Activated CD4-positive, alpha-beta T cell treated with anti-CD3 and anti-CD28 coated beads, Interleukin-2, amount 10 ng/mL, durations not matched to agents 24 days and 14 days (primary cell): ENCODE measurements at regions not wholly inside any gene's neighbourhood (a gene's known extent, or its start where the extent isn't known, plus 50 kb on each side); places are given as distances from the start of the nearest gene placed in this dataset.

Source experiments
- DNase-seq: peaks from one replicate; pipeline ENCODE4 v3.0.0; 2022
- H3K27ac Mint-ChIP-seq: one replicate; pipeline ENCODE4 v1.8.0; 2022; ENCODE audit warnings: mild to moderate bottlenecking, mixed read lengths
- H3K27me3 Mint-ChIP-seq: one replicate; pipeline ENCODE4 v1.8.0; 2022; ENCODE audit warnings: mixed read lengths
- H3K36me3 Mint-ChIP-seq: one replicate; pipeline ENCODE4 v1.8.0; 2022; ENCODE audit warnings: low read depth, mild to moderate bottlenecking, mixed read lengths
- H3K4me1 Mint-ChIP-seq: one replicate; pipeline ENCODE4 v1.8.0; 2021; ENCODE audit warnings: mixed read lengths
- H3K4me3 Mint-ChIP-seq: one replicate; pipeline ENCODE4 v1.8.0; 2022; ENCODE audit warnings: mild to moderate bottlenecking, moderate library complexity, mixed read lengths
- H3K9me3 Mint-ChIP-seq: one replicate; pipeline ENCODE4 v1.8.0; 2021; ENCODE audit warnings: mixed read lengths
- intact Hi-C: fragments of 100-400 bp; cut with micrococcal nuclease; formaldehyde crosslinking; loops from one replicate; pipeline ENCODE4 v1.15.1; 2023

- H3K9me3 Mint-ChIP-seq = no peaks in the 10 kb centered on the region
- intact Hi-C loops = no loop called here
- no peaks in the 10 kb centered on the region for H3K4me1 Mint-ChIP-seq
- H3K36me3 Mint-ChIP-seq = no peaks in the 10 kb centered on the region
- no peak for DNase-seq
- no peak overlapping the region for H3K4me3 Mint-ChIP-seq
- H3K27me3 Mint-ChIP-seq = no peaks in the 10 kb centered on the region
- H3K27ac Mint-ChIP-seq = no peak overlapping the region
Measured at GRCh38 chr7:49396229-49396628, 377.2 kb upstream of the VWC2 start.

DNA sequence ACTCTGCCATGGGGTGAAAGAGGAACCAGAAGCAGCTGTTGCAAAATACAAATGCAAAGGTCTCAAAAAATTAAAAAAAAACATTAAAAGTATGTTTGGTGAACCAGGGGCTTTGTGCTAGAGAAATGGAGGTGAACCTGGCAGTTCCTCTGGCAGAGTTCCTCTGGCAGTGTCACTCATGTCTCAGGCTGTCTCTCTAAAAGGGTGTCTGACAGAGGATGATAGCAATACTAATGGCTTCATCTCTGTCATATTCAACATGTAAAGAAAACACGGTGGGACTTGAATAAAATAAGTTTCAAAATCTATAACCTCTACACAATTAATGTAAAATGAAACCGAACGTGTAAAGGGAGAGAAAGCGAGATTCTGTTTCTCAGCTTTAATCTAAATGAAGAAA, 375.7 kb upstream of the VWC2 start:
- Mint-ChIP-seq H3K4me3 (no peak overlapping the region), H3K36me3 (no peaks in the 10 kb centered on the region), H3K4me1 (no peaks in the 10 kb centered on the region), H3K9me3 (no peaks in the 10 kb centered on the region), H3K27me3 (no peaks in the 10 kb centered on the region), H3K27ac (no peak overlapping the region)
- DNase-seq = no peak
- intact Hi-C loops = no loop called here

GRCh38 chr7:49398236-49398635, 375.2 kb upstream of the VWC2 start:
- no peaks in the 10 kb centered on the region for H3K27me3 Mint-ChIP-seq
- no peaks in the 10 kb centered on the region for H3K4me1 Mint-ChIP-seq
- H3K9me3 Mint-ChIP-seq = no peaks in the 10 kb centered on the region
- H3K27ac Mint-ChIP-seq = no peak overlapping the region
- DNase-seq = no peak
- no peak overlapping the region for H3K4me3 Mint-ChIP-seq
- H3K36me3 Mint-ChIP-seq = no peaks in the 10 kb centered on the region
- intact Hi-C loops = no loop called here

DNA sequence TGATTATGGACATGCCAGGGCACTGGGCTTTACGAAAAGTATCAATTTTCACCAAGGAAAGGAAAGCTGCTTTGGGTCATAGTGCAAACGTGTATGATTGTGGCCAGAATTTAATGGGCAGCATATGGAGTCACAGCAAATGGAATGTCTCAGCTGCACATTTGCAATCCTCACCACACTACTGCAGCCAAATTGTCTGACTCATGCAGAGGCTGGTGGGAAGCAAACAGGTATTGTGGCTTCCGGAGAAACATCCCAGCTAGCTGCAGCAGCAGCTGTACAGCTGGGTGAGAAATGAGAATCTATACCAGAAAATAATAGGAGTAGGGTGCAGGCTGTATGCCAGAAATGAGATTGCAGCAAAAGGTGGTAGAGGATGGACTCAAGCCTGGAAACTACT, 374.7 kb upstream of the VWC2 start:
- Mint-ChIP-seq H3K36me3 (no peaks in the 10 kb centered on the region), H3K27ac (no peak overlapping the region), H3K9me3 (no peaks in the 10 kb centered on the region), H3K4me1 (no peaks in the 10 kb centered on the region), H3K27me3 (no peaks in the 10 kb centered on the region), H3K4me3 (no peak overlapping the region)
- DNase-seq = no peak
- intact Hi-C loops = no loop called here

GRCh38 chr7:49400891-49401550, 372.4 kb upstream of the VWC2 start:
- no peak overlapping the region for H3K4me3 Mint-ChIP-seq
- H3K4me1 Mint-ChIP-seq = no peaks in the 10 kb centered on the region
- DNase-seq = no peak
- no peaks in the 10 kb centered on the region for H3K36me3 Mint-ChIP-seq
- H3K27me3 Mint-ChIP-seq = no peaks in the 10 kb centered on the region
- no peak overlapping the region for H3K27ac Mint-ChIP-seq
- H3K9me3 Mint-ChIP-seq = no peaks in the 10 kb centered on the region
- intact Hi-C loops = no loop called here

DNA sequence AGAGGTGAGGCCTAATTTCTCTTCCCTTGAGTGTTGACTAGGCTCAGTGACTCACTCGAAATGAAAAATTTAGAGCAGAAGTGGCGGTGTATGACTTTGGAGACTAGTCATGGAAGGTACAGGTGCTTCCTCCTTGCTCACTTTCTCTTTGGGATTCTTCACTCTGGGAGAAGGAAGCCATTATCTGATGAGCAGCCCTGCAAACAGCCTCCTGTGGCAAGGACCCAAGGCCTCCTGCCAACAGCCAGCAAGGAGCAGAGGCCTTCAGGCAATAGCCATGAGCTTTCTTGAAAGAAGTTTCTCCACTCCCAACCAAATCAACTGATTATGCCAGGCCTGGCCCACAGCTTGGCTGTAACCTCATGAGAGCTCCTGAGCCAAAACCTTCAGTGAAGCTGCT, 369.6 kb upstream of the VWC2 start:
- Mint-ChIP-seq H3K36me3 (no peaks in the 10 kb centered on the region), H3K27me3 (no peaks in the 10 kb centered on the region), H3K4me1 (no peaks in the 10 kb centered on the region), H3K4me3 (no peak overlapping the region), H3K9me3 (no peaks in the 10 kb centered on the region), H3K27ac (no peak overlapping the region)
- intact Hi-C loops = no loop called here
- DNase-seq = no peak

DNA sequence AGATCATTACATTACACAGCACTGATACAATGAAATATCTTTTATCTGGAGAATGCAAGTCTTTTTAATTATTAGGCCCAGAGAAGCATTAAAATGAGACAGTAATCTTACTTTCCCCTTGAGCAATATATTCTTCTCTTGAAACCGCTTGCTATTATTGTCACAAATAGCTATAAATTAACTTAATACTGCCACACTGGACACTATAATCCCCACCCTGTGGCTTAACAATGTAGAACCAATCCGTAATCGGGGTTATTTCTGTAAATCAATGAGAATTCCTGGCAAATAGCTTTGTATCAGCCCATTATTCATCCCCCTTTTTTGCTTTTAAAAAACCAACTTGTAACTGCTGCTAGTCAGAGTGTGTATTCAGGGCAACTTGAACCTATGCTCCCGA, 366.2 kb upstream of the VWC2 start:
- H3K4me3 Mint-ChIP-seq = no peak overlapping the region
- intact Hi-C loops = no loop called here
- no peaks in the 10 kb centered on the region for H3K27me3 Mint-ChIP-seq
- no peak for DNase-seq
- no peak overlapping the region for H3K27ac Mint-ChIP-seq
- H3K4me1 Mint-ChIP-seq = no peaks in the 10 kb centered on the region
- no peaks in the 10 kb centered on the region for H3K36me3 Mint-ChIP-seq
- H3K9me3 Mint-ChIP-seq = no peaks in the 10 kb centered on the region

GRCh38 chr7:49417034-49417433, 356.4 kb upstream of the VWC2 start:
- Mint-ChIP-seq H3K36me3 (no peaks in the 10 kb centered on the region), H3K9me3 (peaks cover 3% of the 10 kb centered on the region), H3K4me3 (no peak overlapping the region), H3K27ac (no peak overlapping the region), H3K27me3 (no peaks in the 10 kb centered on the region), H3K4me1 (no peaks in the 10 kb centered on the region)
- no peak for DNase-seq
- intact Hi-C loops = no loop called here

DNA sequence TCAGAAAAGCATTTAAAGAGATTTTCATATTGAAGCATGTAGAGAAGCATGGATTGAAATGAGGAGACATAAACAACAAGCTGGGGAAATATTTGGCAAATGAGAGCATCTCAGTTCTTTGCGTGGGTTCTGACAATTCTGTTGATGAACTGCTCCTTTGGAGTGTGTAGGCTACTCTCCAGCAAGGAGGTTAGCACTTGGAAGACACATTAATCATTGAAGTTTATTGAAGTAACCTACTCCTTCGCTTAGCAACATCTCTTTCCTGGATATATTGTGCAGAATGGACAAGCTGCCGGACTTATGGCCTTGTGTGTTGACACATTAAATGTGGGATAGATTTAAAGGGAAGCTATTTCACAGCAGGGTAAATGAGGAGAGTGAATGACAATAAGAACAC, 354.5 kb upstream of the VWC2 start:
- DNase-seq = no peak
- Mint-ChIP-seq H3K4me3 (no peak overlapping the region), H3K36me3 (no peaks in the 10 kb centered on the region), H3K27ac (no peak overlapping the region), H3K9me3 (peaks cover 3% of the 10 kb centered on the region), H3K27me3 (no peaks in the 10 kb centered on the region), H3K4me1 (no peaks in the 10 kb centered on the region)
- intact Hi-C loops = no loop called here

DNA sequence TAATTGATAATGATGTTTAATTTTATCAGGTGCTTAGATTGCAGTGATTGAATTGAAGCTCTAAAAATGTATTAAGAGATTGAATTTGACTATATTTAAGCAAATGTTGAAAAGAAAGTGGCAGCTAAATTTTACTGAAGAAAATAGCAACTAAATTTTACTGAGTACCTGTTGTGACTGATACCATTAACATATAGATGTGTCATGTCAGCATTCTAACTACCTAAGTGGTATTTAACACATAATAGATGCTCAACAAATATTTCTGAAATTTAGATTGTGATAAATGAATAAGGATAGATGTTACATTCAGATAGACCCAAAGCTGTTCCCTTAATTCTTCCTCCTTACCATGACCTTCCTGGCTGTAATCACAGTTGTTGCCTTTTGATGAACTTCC, 350.9 kb upstream of the VWC2 start:
- Mint-ChIP-seq H3K4me1 (no peaks in the 10 kb centered on the region), H3K4me3 (no peak overlapping the region), H3K36me3 (no peaks in the 10 kb centered on the region), H3K27ac (no peak overlapping the region), H3K27me3 (no peaks in the 10 kb centered on the region), H3K9me3 (no peaks in the 10 kb centered on the region)
- DNase-seq = no peak
- intact Hi-C loops = no loop called here

- no peak for DNase-seq
- H3K27ac Mint-ChIP-seq = no peak overlapping the region
- intact Hi-C loops = no loop called here
- H3K4me3 Mint-ChIP-seq = no peak overlapping the region
- H3K9me3 Mint-ChIP-seq = no peaks in the 10 kb centered on the region
- no peaks in the 10 kb centered on the region for H3K36me3 Mint-ChIP-seq
- H3K27me3 Mint-ChIP-seq = no peaks in the 10 kb centered on the region
- H3K4me1 Mint-ChIP-seq = no peaks in the 10 kb centered on the region
Measured at GRCh38 chr7:49424109-49424508, 349.3 kb upstream of the VWC2 start.

GRCh38 chr7:49425277-49425818, 348.1 kb upstream of the VWC2 start:
- Mint-ChIP-seq H3K27ac (no peak overlapping the region), H3K36me3 (no peaks in the 10 kb centered on the region), H3K9me3 (no peaks in the 10 kb centered on the region), H3K4me3 (no peak overlapping the region), H3K27me3 (no peaks in the 10 kb centered on the region), H3K4me1 (no peaks in the 10 kb centered on the region)
- DNase-seq = no peak
- intact Hi-C loops = no loop called here

DNA sequence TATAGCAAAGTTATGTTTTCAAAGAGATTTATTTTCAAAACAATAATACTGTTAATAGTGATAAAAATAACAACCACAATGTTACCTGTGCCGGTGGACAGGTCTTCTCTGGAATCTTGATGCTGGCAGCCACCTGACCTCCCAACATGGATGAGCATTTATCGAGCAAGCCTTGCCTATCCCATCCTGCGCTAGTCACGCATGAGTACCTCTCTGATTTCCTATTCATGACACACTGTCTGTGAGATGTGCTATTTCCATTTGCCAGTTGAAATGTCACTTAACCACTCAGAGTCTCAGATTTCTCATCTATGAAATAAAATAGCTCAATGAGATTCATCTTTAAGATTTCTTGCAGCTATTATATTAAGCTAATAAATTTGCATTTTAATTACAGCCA, 341.2 kb upstream of the VWC2 start:
- H3K27ac Mint-ChIP-seq = no peak overlapping the region
- H3K4me3 Mint-ChIP-seq = no peak overlapping the region
- H3K9me3 Mint-ChIP-seq = no peaks in the 10 kb centered on the region
- intact Hi-C loops = no loop called here
- H3K27me3 Mint-ChIP-seq = no peaks in the 10 kb centered on the region
- no peaks in the 10 kb centered on the region for H3K36me3 Mint-ChIP-seq
- no peaks in the 10 kb centered on the region for H3K4me1 Mint-ChIP-seq
- no peak for DNase-seq

DNA sequence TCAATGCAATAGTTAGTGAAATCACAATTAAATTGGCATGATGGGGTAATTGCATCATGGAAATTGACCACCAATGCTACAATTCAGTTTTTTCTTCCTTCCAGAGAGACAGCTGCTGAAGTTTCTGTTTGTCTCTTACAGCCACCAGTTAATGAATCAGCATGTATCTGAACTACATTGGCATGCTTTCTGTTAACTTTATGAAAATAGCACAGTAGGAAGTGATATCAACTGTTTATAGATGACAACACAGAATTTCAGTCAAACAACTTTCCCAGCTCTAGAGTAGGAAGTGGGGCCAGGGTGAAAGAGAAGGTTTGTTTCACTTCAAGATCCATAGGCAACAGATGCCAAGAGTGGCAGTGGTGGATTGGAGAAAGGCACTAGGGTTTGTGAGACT, 339.6 kb upstream of the VWC2 start:
- no peak overlapping the region for H3K27ac Mint-ChIP-seq
- DNase-seq = no peak
- intact Hi-C loops = no loop called here
- no peaks in the 10 kb centered on the region for H3K36me3 Mint-ChIP-seq
- no peaks in the 10 kb centered on the region for H3K9me3 Mint-ChIP-seq
- H3K4me3 Mint-ChIP-seq = no peak overlapping the region
- H3K27me3 Mint-ChIP-seq = no peaks in the 10 kb centered on the region
- H3K4me1 Mint-ChIP-seq = no peaks in the 10 kb centered on the region

DNA sequence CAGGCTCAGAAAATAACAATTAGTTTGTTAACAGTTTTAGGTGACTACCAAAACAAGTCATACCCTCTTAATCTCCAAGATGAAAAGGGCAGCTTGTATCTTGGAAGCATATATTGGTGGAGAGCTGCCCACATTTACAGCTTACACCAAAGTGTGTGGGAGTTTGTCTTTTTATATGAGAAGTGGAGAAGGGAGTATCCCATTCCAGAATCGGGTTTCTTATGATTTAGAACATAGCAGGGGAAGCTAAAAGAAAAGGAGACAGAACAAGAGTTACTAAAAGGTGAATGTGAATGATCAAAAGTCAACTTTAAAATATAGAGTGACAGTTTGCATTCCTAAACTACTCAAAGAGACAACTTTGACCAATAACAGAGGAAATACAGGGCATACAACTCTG, 338.6 kb upstream of the VWC2 start:
- Mint-ChIP-seq H3K9me3 (no peaks in the 10 kb centered on the region), H3K27me3 (no peaks in the 10 kb centered on the region), H3K4me3 (no peak overlapping the region), H3K27ac (no peak overlapping the region), H3K4me1 (no peaks in the 10 kb centered on the region), H3K36me3 (no peaks in the 10 kb centered on the region)
- no peak for DNase-seq
- intact Hi-C loops = no loop called here
